RWPE1 (cell line): ENCODE measurements at regions not wholly inside any gene's neighbourhood (a gene's known extent, or its start where the extent isn't known, plus 50 kb on each side); places are given as distances from the start of the nearest gene placed in this dataset.

Experiments
- CTCF ChIA-PET: fragments of 350-600 bp; sonication (Branson Sonifier 250); formaldehyde crosslinking; extraction: SDS; loops from one replicate; lab custom pipeline; 2021; lab: Yijun Ruan, JAX
- POLR2A ChIA-PET: fragments of 400-600 bp; formaldehyde crosslinking; extraction: SDS; loops from one replicate; lab custom pipeline; 2020; ENCODE audit warnings: antibody characterized with exemption; ENCODE audit not compliant: low non-redundant PET; lab: Yijun Ruan, JAX
- DNase-seq: peaks from one replicate; pipeline ENCODE4 v3.0.0; 2012; ENCODE audit warnings: low spot score
- H3K27ac ChIP-seq: fragments of 450-650 bp; 2 replicates; pipeline ENCODE4 v1.5.1; 2017
- CTCF ChIP-seq: fragments of 450-650 bp; conservative IDR thresholded peaks from 2 replicates; pipeline ENCODE4 v1.5.1; 2017; ENCODE audit warnings: low read depth, mild to moderate bottlenecking

DNA sequence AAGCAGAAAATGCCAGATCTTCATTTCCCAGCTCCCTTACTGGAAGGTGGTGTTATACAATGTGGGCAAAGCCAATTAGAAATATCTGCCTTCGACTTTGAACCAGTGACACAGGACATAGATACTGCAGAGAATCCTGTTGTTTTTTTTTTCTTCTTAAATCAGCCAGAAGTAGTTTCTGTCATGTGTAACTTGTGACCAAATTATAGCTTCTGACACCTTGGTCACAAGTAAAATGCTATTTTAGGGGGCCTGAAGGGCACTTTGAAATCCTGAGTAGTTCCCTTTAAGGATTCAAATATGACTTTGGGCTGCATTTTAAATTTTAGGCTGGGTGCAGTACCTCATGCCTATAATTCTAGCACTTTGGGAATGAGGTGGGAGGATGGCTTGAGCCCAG is 89.0 kb upstream of the TLK1 start:
- POLR2A ChIA-PET = no interaction called here
- CTCF ChIA-PET = interaction anchor here (0.6 kb wide), 1 partner anchor 277 kb away, joined by 6 read pairs; no protein-coding TSS in a partner anchor
- DNase-seq = no peak
- no peak overlapping the region for H3K27ac ChIP-seq
- no peak for TF ChIP-seq CTCF

DNA sequence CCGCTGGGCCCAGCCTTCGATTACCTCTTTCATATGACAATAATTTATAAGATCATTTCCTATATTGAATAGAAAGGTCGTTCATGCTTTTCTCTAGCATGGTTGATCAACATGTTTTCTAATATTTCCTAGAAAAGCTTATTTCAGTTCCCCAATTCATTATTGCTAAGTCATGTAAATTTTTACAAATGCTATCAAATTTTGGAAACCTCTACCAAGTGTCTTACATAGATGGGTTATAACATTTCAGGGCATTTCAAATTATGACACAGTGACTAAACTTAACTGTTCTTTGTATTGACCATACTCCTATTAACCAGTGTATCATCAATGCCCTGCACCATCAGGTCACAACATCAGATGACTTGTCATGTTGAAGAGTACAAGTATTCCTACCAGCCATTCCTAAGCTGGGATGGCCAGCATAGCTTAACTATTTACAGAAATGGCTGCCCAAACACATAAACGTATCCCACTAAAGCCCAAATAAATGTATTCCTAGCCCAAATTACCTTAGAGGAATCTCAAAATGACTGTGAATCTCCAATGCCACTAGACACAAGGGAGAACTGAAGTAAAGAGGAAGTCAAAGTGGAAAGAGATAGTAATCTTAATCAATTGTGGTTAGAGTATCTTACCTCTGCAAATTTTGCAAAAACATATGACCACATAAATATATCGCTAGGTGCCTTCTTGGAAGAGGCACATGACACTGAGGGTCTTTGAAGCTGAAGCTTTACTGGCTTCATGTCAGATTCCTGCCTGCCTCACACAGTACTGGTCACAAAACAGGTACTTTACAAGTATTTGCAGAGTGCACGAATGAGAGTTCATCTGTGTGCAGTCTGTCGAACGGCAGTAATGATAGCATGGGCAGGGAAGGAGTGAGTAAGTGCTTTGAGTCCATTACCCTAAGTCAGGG is 87.3 kb upstream of the TLK1 start:
- DNase-seq = no peak
- CTCF ChIA-PET = no interaction called here
- POLR2A ChIA-PET = no interaction called here
- no peak overlapping the region for H3K27ac ChIP-seq
- TF ChIP-seq CTCF = no peak

DNA sequence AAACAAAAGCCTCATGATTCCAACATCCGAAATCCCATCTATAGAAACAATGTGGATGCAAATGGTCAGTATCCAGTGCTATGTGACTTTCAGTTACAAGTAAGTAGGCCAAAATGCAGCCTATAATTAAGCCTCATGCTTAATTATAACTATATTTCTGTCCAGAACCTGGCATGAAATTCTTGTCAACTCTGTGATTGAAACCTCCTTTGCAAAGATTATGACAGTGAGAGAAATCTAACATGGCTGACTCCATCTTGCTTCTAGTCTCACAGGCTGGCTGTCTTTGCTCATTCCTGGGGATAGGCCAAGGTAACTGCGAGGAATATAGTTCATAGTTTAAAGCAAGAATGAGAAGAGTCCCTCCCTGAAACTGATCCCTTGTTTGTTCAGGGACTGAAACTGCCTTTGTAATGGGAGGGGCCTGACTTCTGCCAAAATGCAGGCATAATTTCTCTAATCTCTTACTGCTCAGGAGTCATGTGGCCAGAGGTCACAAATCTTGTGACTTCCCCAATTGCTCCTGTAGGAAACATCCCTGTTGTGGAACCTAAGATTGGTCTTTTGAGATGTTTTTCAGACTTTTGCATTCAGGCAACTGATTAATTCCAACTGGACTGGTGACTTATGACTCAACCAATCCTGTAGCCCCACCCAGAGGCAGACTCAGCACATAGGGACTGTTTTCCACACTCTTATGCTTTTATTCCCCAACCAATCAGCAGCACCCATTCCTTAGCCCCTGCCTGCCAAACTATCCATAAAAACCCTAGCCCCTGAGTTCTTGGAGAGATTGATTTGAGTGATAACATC is 84.5 kb upstream of the TLK1 start:
- DNase-seq = peak; percentile 30
- ChIA-PET CTCF (no interaction called here), POLR2A (no interaction called here)
- no peak overlapping the region for H3K27ac ChIP-seq
- no peak for TF ChIP-seq CTCF

- ChIA-PET CTCF (no interaction called here), POLR2A (no interaction called here)
- H3K27ac ChIP-seq = no peak overlapping the region
- TF ChIP-seq CTCF = no peak
- DNase-seq = no peak
Observed at GRCh38 chr2:171244466-171244969, 83.8 kb upstream of the TLK1 start.

DNA sequence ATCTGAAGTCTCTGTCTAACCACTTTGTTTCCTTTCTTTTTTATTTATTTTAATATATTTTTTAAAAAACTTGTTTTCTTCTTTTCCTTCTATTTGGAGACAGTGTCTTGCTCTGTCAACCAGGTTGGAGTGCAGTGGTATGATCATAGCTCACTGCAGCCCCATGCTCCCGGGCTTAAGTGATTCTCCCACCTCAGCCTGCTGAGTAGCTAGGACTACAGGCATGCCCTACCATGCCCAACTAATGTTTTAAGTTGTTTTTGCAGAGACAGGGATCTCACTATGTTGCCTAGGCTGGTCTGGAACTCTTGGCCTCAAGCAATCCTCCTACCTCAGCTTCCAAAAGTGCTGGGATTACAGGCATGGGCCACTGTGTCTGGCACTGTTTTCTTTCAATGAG is 81.1 kb upstream of the TLK1 start:
- no peak overlapping the region for H3K27ac ChIP-seq
- no peak for TF ChIP-seq CTCF
- POLR2A ChIA-PET = no interaction called here
- DNase-seq = no peak
- CTCF ChIA-PET = interaction anchor here (0.6 kb wide), 1 partner anchor 94 kb away, joined by 3 read pairs; no protein-coding TSS in a partner anchor

- DNase-seq = no peak
- no peak for TF ChIP-seq CTCF
- no peak overlapping the region for H3K27ac ChIP-seq
- POLR2A ChIA-PET = no interaction called here
- CTCF ChIA-PET = interaction anchor here (0.6 kb wide), 1 partner anchor 175 kb away, joined by 4 read pairs; no protein-coding TSS in a partner anchor
Observed at GRCh38 chr2:171238946-171239345, 78.3 kb upstream of the TLK1 start.
